HepG2 (cell line): ENCODE measurements at regions not wholly inside any gene's neighbourhood (a gene's known extent, or its start where the extent isn't known, plus 50 kb on each side); places are given as distances from the start of the nearest gene placed in this dataset.

Experiments used
- ATAC-seq: fragments of 200-7000 bp; cut with Tn5 transposase; 3 replicates; pipeline ENCODE4 v1.9.1; 2020; ENCODE audit warnings: mild to moderate bottlenecking, moderate library complexity
- BruUV-seq: library from RNA; stranded (reverse); fragments of 400-500 nt; replicated peaks from 2 replicates; lab custom pipeline; 2021; lab: Mats Ljungman, UMichigan
- CTCF ChIA-PET: fragments of 300-600 bp; formaldehyde crosslinking; extraction: SDS; loops from one replicate; lab custom pipeline; 2021; ENCODE audit warnings: low total read pairs, inconsistent platforms, low intra/inter-chr PET ratio; lab: Yijun Ruan, JAX
- POLR2A ChIA-PET: fragments of 350-600 bp; sonication (Branson Sonifier 250); formaldehyde crosslinking; loops from one replicate; lab custom pipeline; 2020; ENCODE audit warnings: antibody characterized with exemption, inconsistent platforms; lab: Yijun Ruan, JAX
- DNase-seq: peaks from one replicate; pipeline ENCODE4 v3.0.0-alpha.2; 2015; ENCODE audit warnings: low spot score
- FAIRE-seq: peaks from 3 replicates; lab custom pipeline; 2011; peaks lifted over from hg19 to GRCh38; lab: Jason Lieb, UNC
- H2AFZ ChIP-seq: one replicate; pipeline ENCODE4 v1.6.1; 2011; ENCODE audit warnings: low read length, inconsistent platforms
- H3K27ac ChIP-seq: fragments of 300-600 bp; 3 replicates; pipeline ENCODE4 v1.8.0; 2011; ENCODE audit warnings: mixed run types, mild to moderate bottlenecking, mixed read lengths, low read length, inconsistent platforms; ENCODE audit not compliant: insufficient read depth; ENCODE audit errors: extremely low read length
- H3K27me3 ChIP-seq, 2 experiments: fragments of 200-600 bp in 1 of 2; 2 replicates in 1 of 2; 3 replicates in 1 of 2; pipeline versions ENCODE4 v1.6.0 to v1.8.0; 2011; ENCODE audit warnings: low read length in 2 of 2, mild to moderate bottlenecking in 2 of 2, moderate library complexity in 2 of 2, inconsistent platforms in 1 of 2; ENCODE audit not compliant: insufficient read depth in 2 of 2, control insufficient read depth in 1 of 2
- H3K36me3 ChIP-seq, 2 experiments: fragments of 200-600 bp in 1 of 2; replicated peaks in 1 of 2; 2 replicates in 1 of 2; 3 replicates in 1 of 2; pipeline versions ENCODE4 v1.5.1 to v1.8.0; 2011; ENCODE audit warnings: low read length in 2 of 2, inconsistent platforms in 1 of 2; ENCODE audit not compliant: insufficient read depth in 2 of 2, control insufficient read depth in 1 of 2
- H3K4me1 ChIP-seq: 2 replicates; pipeline ENCODE4 v1.5.1; 2012; ENCODE audit warnings: low read length, inconsistent platforms; ENCODE audit not compliant: insufficient read depth
- H3K4me2 ChIP-seq: 2 replicates; pipeline ENCODE4 v1.6.0; 2011; ENCODE audit warnings: low read depth, low read length, inconsistent platforms
- H3K4me3 ChIP-seq, 3 experiments: fragments of 200-600 bp in 1 of 3; sonication (generic), shearing (Covaris generic) in 1 of 3; replicated peaks in 1 of 3; 2 replicates each; pipeline ENCODE4 v1.5.1; 2011 to 2016; ENCODE audit warnings: low read length in 3 of 3, inconsistent platforms in 2 of 3, low read depth in 2 of 3, mild to moderate bottlenecking in 2 of 3, control low read depth in 1 of 3, mixed read lengths in 1 of 3; ENCODE audit not compliant: insufficient read depth in 1 of 3
- H3K79me2 ChIP-seq: one replicate; pipeline ENCODE4 v1.6.1; 2011; ENCODE audit warnings: low read length, inconsistent platforms; ENCODE audit not compliant: insufficient read depth
- H3K9ac ChIP-seq: 2 replicates; pipeline ENCODE4 v1.6.0; 2011; ENCODE audit warnings: mild to moderate bottlenecking, low read depth, low read length, inconsistent platforms; ENCODE audit not compliant: insufficient read depth
- H3K9me3 ChIP-seq: 2 replicates; pipeline ENCODE4 v1.5.1; 2012; ENCODE audit warnings: mild to moderate bottlenecking, low read length
- H4K20me1 ChIP-seq: 2 replicates; pipeline ENCODE4 v1.6.0; 2011; ENCODE audit warnings: inconsistent platforms, mild to moderate bottlenecking, low read length, moderate library complexity; ENCODE audit not compliant: insufficient read depth
- AGO1 ChIP-seq: fragments of 200-400 bp; formaldehyde crosslinking; IDR thresholded peaks from 2 replicates; pipeline ENCODE4 v1.6.1; 2017; ENCODE audit warnings: mild to moderate bottlenecking, low read depth, low read length, moderate library complexity; ENCODE audit not compliant: poor library complexity, severe bottlenecking
- BORCS8-MEF2B ChIP-seq: sonication (generic); formaldehyde crosslinking; IDR thresholded peaks from 2 replicates; pipeline ENCODE4 v1.8.0; 2022; ENCODE audit warnings: mild to moderate bottlenecking, missing genetic modification reagents
- MLLT10 ChIP-seq: sonication (generic); formaldehyde crosslinking; IDR thresholded peaks from 2 replicates; pipeline ENCODE4 v1.4.0; 2020; ENCODE audit warnings: missing genetic modification reagents
- NBN ChIP-seq: fragments of 450-650 bp; conservative IDR thresholded peaks from 2 replicates; pipeline ENCODE4 v1.6.1; 2017
- NR1H2 ChIP-seq: sonication (generic); formaldehyde crosslinking; IDR thresholded peaks from 2 replicates; pipeline ENCODE4 v1.8.1; 2022; ENCODE audit warnings: low read depth, missing genetic modification reagents, borderline replicate concordance
- PREB ChIP-seq: sonication (generic); formaldehyde crosslinking; IDR thresholded peaks from 2 replicates; pipeline ENCODE4 v1.4.0; 2020; ENCODE audit warnings: missing genetic modification reagents
- RBFOX2 ChIP-seq: fragments of 200-400 bp; formaldehyde crosslinking; IDR thresholded peaks from 2 replicates; pipeline ENCODE4 v1.6.1; 2017; ENCODE audit warnings: low read depth, mild to moderate bottlenecking, low read length
- TCF7L2 ChIP-seq: IDR thresholded peaks from 2 replicates; pipeline ENCODE4 v1.6.1; 2011; ENCODE audit warnings: mild to moderate bottlenecking, low read depth, low read length, moderate library complexity
- ZBED4 ChIP-seq: sonication (generic); formaldehyde crosslinking; IDR thresholded peaks from 2 replicates; pipeline ENCODE4 v1.4.0; 2020; ENCODE audit warnings: missing genetic modification reagents, borderline replicate concordance
- ZNF180 ChIP-seq: sonication (generic); formaldehyde crosslinking; IDR thresholded peaks from 2 replicates; pipeline ENCODE4 v1.4.0; 2020; ENCODE audit warnings: low read depth, missing genetic modification reagents, borderline replicate concordance
- ZNF292 ChIP-seq: sonication (generic); formaldehyde crosslinking; IDR thresholded peaks from 2 replicates; pipeline ENCODE4 v1.8.1; 2022; ENCODE audit warnings: mild to moderate bottlenecking, low read depth, missing genetic modification reagents, borderline replicate concordance
- ZNF362 ChIP-seq: sonication (generic); formaldehyde crosslinking; IDR thresholded peaks from 2 replicates; pipeline ENCODE4 v1.4.0; 2020; ENCODE audit warnings: missing genetic modification reagents, mild to moderate bottlenecking, borderline replicate concordance
- ZNF451 ChIP-seq: sonication (generic); formaldehyde crosslinking; IDR thresholded peaks from 2 replicates; pipeline ENCODE4 v1.5.0; 2020; ENCODE audit warnings: mild to moderate bottlenecking, missing genetic modification reagents
- ZNF460 ChIP-seq: sonication (generic); formaldehyde crosslinking; IDR thresholded peaks from 2 replicates; pipeline ENCODE4 v1.5.1; 2020; ENCODE audit warnings: missing genetic modification reagents, mild to moderate bottlenecking, borderline replicate concordance
- ZNF589 ChIP-seq: sonication (generic); formaldehyde crosslinking; conservative IDR thresholded peaks from 2 replicates; pipeline ENCODE4 v1.8.0; 2022; ENCODE audit warnings: mild to moderate bottlenecking, moderate library complexity, missing genetic modification reagents
- ZNF720 ChIP-seq: sonication (generic); formaldehyde crosslinking; IDR thresholded peaks from 2 replicates; pipeline ENCODE4 v1.4.0; 2020; ENCODE audit warnings: missing genetic modification reagents
- ZNF737 ChIP-seq: sonication (generic); formaldehyde crosslinking; IDR thresholded peaks from 2 replicates; pipeline ENCODE4 v1.5.0; 2020; ENCODE audit warnings: missing genetic modification reagents, mild to moderate bottlenecking, borderline replicate concordance
- in situ Hi-C: cut with HindIII; loops from 2 replicates; pipeline ENCODE4 v1.10.0; 2017; ENCODE audit warnings: low pct_unique_long_range_greater_than_20kb; ENCODE audit not compliant: extremely low pct_ligation_motif_present
- intact Hi-C: fragments of 100-400 bp; cut with micrococcal nuclease; formaldehyde crosslinking; loops from one replicate; pipeline ENCODE4 v1.10.0; 2022; ENCODE audit not compliant: unreplicated experiment

- TF ChIP-seq NR1H2 (CRISPR knock-in tag) (no peak), ZNF737 (no peak), PREB (CRISPR knock-in tag) (no peak), MLLT10 (CRISPR knock-in tag) (no peak), ZNF451 (CRISPR knock-in tag) (no peak), ZNF362 (CRISPR knock-in tag) (no peak), ZNF460 (no peak), ZNF720 (CRISPR knock-in tag) (no peak), RBFOX2 (no peak)
Measured at GRCh38 chr2:234723400-234723799, 226.5 kb upstream of the ARL4C start (continued).

- in situ Hi-C loops = no loop called here
- POLR2A ChIA-PET = no interaction called here
- no peak for TF ChIP-seq ZNF589 (CRISPR knock-in tag)
- TF ChIP-seq AGO1 = no peak
- no peak for TF ChIP-seq NBN
- TF ChIP-seq ZNF180 (CRISPR knock-in tag) = no peak
- no peak for TF ChIP-seq ZBED4 (CRISPR knock-in tag)
- no peak for TF ChIP-seq BORCS8-MEF2B (CRISPR knock-in tag)
- no peak for TF ChIP-seq ZNF292 (CRISPR knock-in tag)
- TF ChIP-seq TCF7L2 = no peak
Measured at GRCh38 chr2:234722176-234722575, 225.3 kb upstream of the ARL4C start.

More at GRCh38 chr2:234722176-234722575, 225.3 kb upstream of the ARL4C start:
- H3K4me2 ChIP-seq = no peak overlapping the region
- intact Hi-C loops = no loop called here
- H3K9me3 ChIP-seq = no peaks in the 10 kb centered on the region
- DNase-seq = no peak
- ATAC-seq = no peak
- H3K9ac ChIP-seq = no peak overlapping the region
- H4K20me1 ChIP-seq = no peaks in the 10 kb centered on the region
- H2AFZ ChIP-seq = no peak overlapping the region
- H3K4me1 ChIP-seq = peaks cover 22% of the 10 kb centered on the region
- CTCF ChIA-PET = no interaction called here
- no TSS peak for BruUV-seq
- H3K4me3 ChIP-seq = no peak overlapping the region
- no peak for FAIRE-seq
- no peaks in the 10 kb centered on the region for H3K36me3 ChIP-seq
- no peaks in the 10 kb centered on the region for H3K27me3 ChIP-seq
- H3K27ac ChIP-seq = no peak overlapping the region
- H3K79me2 ChIP-seq = no peaks in the 10 kb centered on the region
